Bronchial epithelial cell (primary cell): ENCODE measurements at regions not wholly inside any gene's neighbourhood (a gene's known extent, or its start where the extent isn't known, plus 50 kb on each side); places are given as distances from the start of the nearest gene placed in this dataset.

Experiments
- DNase-seq: peaks from one replicate; pipeline ENCODE4 v3.0.0-alpha.2; 2010; ENCODE audit warnings: low read depth
- FAIRE-seq: peaks from 2 replicates; lab custom pipeline; 2011; peaks lifted over from hg19 to GRCh38; lab: Jason Lieb, UNC
- H3K27me3 ChIP-seq: 2 replicates; pipeline ENCODE4 v1.5.1; 2011; ENCODE audit warnings: low read length; ENCODE audit not compliant: control insufficient read depth, insufficient read depth
- H3K36me3 ChIP-seq: 2 replicates; pipeline ENCODE4 v1.5.1; 2011; ENCODE audit warnings: low read length; ENCODE audit not compliant: control insufficient read depth, insufficient read depth
- H3K4me3 ChIP-seq: 2 replicates; pipeline ENCODE4 v1.5.1; 2011; ENCODE audit warnings: mild to moderate bottlenecking, low read depth, low read length, control low read depth
- CTCF ChIP-seq: IDR thresholded peaks from 2 replicates; pipeline ENCODE4 v1.5.1; 2011; ENCODE audit warnings: mild to moderate bottlenecking, moderate library complexity, low read length, control low read depth, inconsistent platforms; ENCODE audit not compliant: insufficient read depth, severe bottlenecking

- no peak overlapping the region for H3K4me3 ChIP-seq
- H3K27me3 ChIP-seq = no peaks in the 10 kb centered on the region
- DNase-seq (no peak), FAIRE-seq (no peak)
- no peaks in the 10 kb centered on the region for H3K36me3 ChIP-seq
- TF ChIP-seq CTCF = no peak
Measured at GRCh38 chr10:83582407-83583095, 556.8 kb upstream of the GHITM start.

GRCh38 chr10:83585686-83586085 lies 553.6 kb upstream of the GHITM start:
- DNase-seq = no peak
- no peaks in the 10 kb centered on the region for H3K36me3 ChIP-seq
- no peak overlapping the region for H3K4me3 ChIP-seq
- no peak for TF ChIP-seq CTCF
- FAIRE-seq = no peak
- no peaks in the 10 kb centered on the region for H3K27me3 ChIP-seq

GRCh38 chr10:83592337-83592935 lies 546.9 kb upstream of the GHITM start:
- no peak overlapping the region for H3K4me3 ChIP-seq
- no peaks in the 10 kb centered on the region for H3K36me3 ChIP-seq
- DNase-seq (no peak), FAIRE-seq (no peak)
- TF ChIP-seq CTCF = no peak
- H3K27me3 ChIP-seq = no peaks in the 10 kb centered on the region

GRCh38 chr10:83603708-83604107 lies 535.6 kb upstream of the GHITM start:
- H3K4me3 ChIP-seq = no peak overlapping the region
- H3K36me3 ChIP-seq = no peaks in the 10 kb centered on the region
- no peak for TF ChIP-seq CTCF
- H3K27me3 ChIP-seq = no peaks in the 10 kb centered on the region
- peak; percentile 12 for DNase-seq
- FAIRE-seq = no peak

GRCh38 chr10:83605783-83606630 lies 533.3 kb upstream of the GHITM start:
- DNase-seq (no peak), FAIRE-seq (no peak)
- TF ChIP-seq CTCF = no peak
- no peaks in the 10 kb centered on the region for H3K27me3 ChIP-seq
- H3K36me3 ChIP-seq = no peaks in the 10 kb centered on the region
- no peak overlapping the region for H3K4me3 ChIP-seq
